ENCODE measurements at regions not wholly inside any gene's neighbourhood (a gene's known extent, or its start where the extent isn't known, plus 50 kb on each side); places are given as distances from the start of the nearest gene placed in this dataset.

GRCh38 chr9:109963079-109963478, 183.1 kb downstream of the PALM2AKAP2 start:
- TF ChIP-seq, protein P1, sequence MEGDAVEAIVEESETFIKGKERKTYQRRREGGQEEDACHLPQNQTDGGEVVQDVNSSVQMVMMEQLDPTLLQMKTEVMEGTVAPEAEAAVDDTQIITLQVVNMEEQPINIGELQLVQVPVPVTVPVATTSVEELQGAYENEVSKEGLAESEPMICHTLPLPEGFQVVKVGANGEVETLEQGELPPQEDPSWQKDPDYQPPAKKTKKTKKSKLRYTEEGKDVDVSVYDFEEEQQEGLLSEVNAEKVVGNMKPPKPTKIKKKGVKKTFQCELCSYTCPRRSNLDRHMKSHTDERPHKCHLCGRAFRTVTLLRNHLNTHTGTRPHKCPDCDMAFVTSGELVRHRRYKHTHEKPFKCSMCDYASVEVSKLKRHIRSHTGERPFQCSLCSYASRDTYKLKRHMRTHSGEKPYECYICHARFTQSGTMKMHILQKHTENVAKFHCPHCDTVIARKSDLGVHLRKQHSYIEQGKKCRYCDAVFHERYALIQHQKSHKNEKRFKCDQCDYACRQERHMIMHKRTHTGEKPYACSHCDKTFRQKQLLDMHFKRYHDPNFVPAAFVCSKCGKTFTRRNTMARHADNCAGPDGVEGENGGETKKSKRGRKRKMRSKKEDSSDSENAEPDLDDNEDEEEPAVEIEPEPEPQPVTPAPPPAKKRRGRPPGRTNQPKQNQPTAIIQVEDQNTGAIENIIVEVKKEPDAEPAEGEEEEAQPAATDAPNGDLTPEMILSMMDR (IDR thresholded peaks at IDR 0.05; ENCODE audit: low read length) = no peak
- no peak for TF ChIP-seq EZH2 (IDR thresholded peaks at IDR 0.05; ENCODE audit: borderline replicate concordance, low read length)
